H1 (cell line): ENCODE measurements at regions not wholly inside any gene's neighbourhood (a gene's known extent, or its start where the extent isn't known, plus 50 kb on each side); places are given as distances from the start of the nearest gene placed in this dataset.

Experiments
- CHD7 ChIP-seq: fragments of 300-600 bp; sonication (generic); IDR thresholded peaks from 2 replicates; pipeline ENCODE4 v1.7.1; 2012; ENCODE audit warnings: low read length, moderate library complexity, mild to moderate bottlenecking, inconsistent platforms; ENCODE audit not compliant: insufficient replicate concordance
- GABPA ChIP-seq: IDR thresholded peaks from 2 replicates; pipeline ENCODE4 v1.6.1; 2011; ENCODE audit warnings: mild to moderate bottlenecking, low read length, moderate library complexity, borderline replicate concordance; ENCODE audit not compliant: insufficient read depth
- JUN ChIP-seq: IDR thresholded peaks from 2 replicates; pipeline ENCODE4 v1.6.1; 2011; ENCODE audit warnings: low read depth, mild to moderate bottlenecking, improper control_type of control experiment, low read length
- NANOG ChIP-seq: IDR thresholded peaks from 2 replicates; pipeline ENCODE4 v1.6.1; 2011; ENCODE audit warnings: low read length, low read depth, mild to moderate bottlenecking, inconsistent platforms; ENCODE audit not compliant: insufficient read depth, poor library complexity, severe bottlenecking
- RFX5 ChIP-seq: IDR thresholded peaks from 2 replicates; pipeline ENCODE4 v1.6.1; 2011; ENCODE audit warnings: low read depth, low read length, improper control_type of control experiment, borderline replicate concordance

GRCh38 chrX:16524316-16524715 lies 125.6 kb upstream of the S100G start (continued):
- TF ChIP-seq CHD7 = no peak
- no peak for TF ChIP-seq GABPA
- TF ChIP-seq JUN = no peak
- no peak for TF ChIP-seq NANOG
- TF ChIP-seq RFX5 = no peak
- TF ChIP-seq, all 59 proteins: peak for 0
